NCI-H446 treated with DMSO at 0.1 percent for 48 hours (cell line): ENCODE measurements at regions not wholly inside any gene's neighbourhood (a gene's known extent, or its start where the extent isn't known, plus 50 kb on each side); places are given as distances from the start of the nearest gene placed in this dataset.

Experiments used
- DNase-seq: peaks from one replicate; lab custom pipeline; 2025; lab: John Stamatoyannopoulos, UW

GRCh38 chr12:13764748-13765147, 216.7 kb downstream of the GRIN2B start:
- no peak for DNase-seq

- no peak for DNase-seq
These were observed 232.0 kb downstream of the GRIN2B start for GRCh38 chr12:13749389-13749788.

GRCh38 chr12:13745111-13745860, 236.1 kb downstream of the GRIN2B start:
- peak; percentile 71 for DNase-seq

GRCh38 chr12:13744561-13744960, 236.8 kb downstream of the GRIN2B start:
- peak; percentile 87 for DNase-seq

- no peak for DNase-seq
These were observed 241.3 kb downstream of the GRIN2B start for GRCh38 chr12:13740149-13740545.

- no peak for DNase-seq
These were observed 245.7 kb downstream of the GRIN2B start for GRCh38 chr12:13735734-13736133.

GRCh38 chr12:13734584-13735152, 246.7 kb downstream of the GRIN2B start:
- DNase-seq = no peak

GRCh38 chr12:13727707-13728195, 253.7 kb downstream of the GRIN2B start:
- DNase-seq = peak; percentile 34

GRCh38 chr12:13725049-13725448, 256.4 kb downstream of the GRIN2B start:
- no peak for DNase-seq

GRCh38 chr12:13724136-13724535, 257.3 kb downstream of the GRIN2B start:
- no peak for DNase-seq

GRCh38 chr12:13719986-13720385, 261.4 kb downstream of the GRIN2B start:
- DNase-seq = no peak

GRCh38 chr12:13718271-13718670, 263.1 kb downstream of the GRIN2B start:
- no peak for DNase-seq

GRCh38 chr12:13716119-13716518, 265.3 kb downstream of the GRIN2B start:
- DNase-seq = no peak

GRCh38 chr12:13713556-13714410, 267.6 kb downstream of the GRIN2B start:
- no peak for DNase-seq

GRCh38 chr12:13707829-13708228, 273.6 kb downstream of the GRIN2B start:
- DNase-seq = no peak

GRCh38 chr12:13702381-13702780, 279.0 kb downstream of the GRIN2B start:
- no peak for DNase-seq

- no peak for DNase-seq
These were observed 279.9 kb downstream of the GRIN2B start for GRCh38 chr12:13701502-13701901.

- no peak for DNase-seq
These were observed 283.4 kb downstream of the GRIN2B start for GRCh38 chr12:13697973-13698372.

GRCh38 chr12:13695781-13696180, 285.6 kb downstream of the GRIN2B start:
- DNase-seq = no peak

GRCh38 chr12:13692332-13692731, 289.1 kb downstream of the GRIN2B start:
- DNase-seq = no peak

GRCh38 chr12:13691598-13691997, 289.8 kb downstream of the GRIN2B start:
- no peak for DNase-seq

GRCh38 chr12:13687633-13688032, 293.8 kb downstream of the GRIN2B start:
- DNase-seq = no peak

- no peak for DNase-seq
These were observed 295.1 kb downstream of the GRIN2B start for GRCh38 chr12:13686260-13686659.
